ENCODE measurements at regions not wholly inside any gene's neighbourhood (a gene's known extent, or its start where the extent isn't known, plus 50 kb on each side); places are given as distances from the start of the nearest gene placed in this dataset.

DNA sequence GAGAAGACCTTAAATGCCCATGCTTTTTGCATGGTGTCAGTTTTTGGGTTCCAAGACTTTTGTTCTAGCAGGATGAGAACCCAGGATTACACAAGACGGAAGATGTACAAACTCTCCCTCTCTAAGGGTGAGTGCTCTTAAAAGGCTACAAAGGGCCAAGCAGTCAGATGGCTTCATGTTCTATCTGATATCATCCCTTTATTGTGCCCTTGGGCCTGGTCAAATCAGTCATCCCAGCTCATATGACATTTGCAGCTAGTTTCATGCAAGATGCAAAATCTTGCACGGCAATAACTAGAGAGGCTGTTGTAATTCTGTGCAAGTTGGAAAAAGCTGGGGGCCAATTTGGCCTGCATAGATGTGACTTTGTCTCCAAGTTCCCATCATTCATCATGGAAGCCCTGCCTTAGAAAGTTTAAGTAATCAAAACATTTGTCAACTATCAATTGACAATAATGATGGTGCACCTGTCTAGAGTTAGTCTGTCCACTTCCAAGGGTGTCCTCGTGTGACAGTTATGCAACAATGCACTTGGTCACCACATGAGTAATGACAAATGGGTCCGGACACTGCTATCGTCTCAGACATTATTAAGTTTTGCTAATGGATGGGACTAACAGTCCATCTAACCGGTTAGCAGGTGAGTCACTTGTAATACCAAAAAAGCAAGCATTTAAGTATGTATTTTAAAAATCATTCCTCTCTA lies 58.6 kb upstream of the ZFHX3 start:
- TF ChIP-seq ZNF70 (CRISPR knock-in tag; IDR thresholded peaks at IDR 0.05) (no peak), ARNTL (CRISPR knock-in tag; IDR thresholded peaks at IDR 0.05; ENCODE audit: borderline replicate concordance, low read depth) (no peak), ZFP3 (CRISPR knock-in tag; IDR thresholded peaks at IDR 0.05) (no peak), OSR1 (CRISPR knock-in tag; IDR thresholded peaks at IDR 0.05) (no peak), ISL1 (CRISPR knock-in tag; IDR thresholded peaks at IDR 0.05) (no peak), ZFP30 (CRISPR knock-in tag; IDR thresholded peaks at IDR 0.05) (no peak), RARB (CRISPR knock-in tag; IDR thresholded peaks at IDR 0.05) (no peak), ESRRG (CRISPR knock-in tag; IDR thresholded peaks at IDR 0.05) (no peak), GLIS3 (CRISPR knock-in tag; IDR thresholded peaks at IDR 0.05) (no peak)
- TF ChIP-seq, protein P1, sequence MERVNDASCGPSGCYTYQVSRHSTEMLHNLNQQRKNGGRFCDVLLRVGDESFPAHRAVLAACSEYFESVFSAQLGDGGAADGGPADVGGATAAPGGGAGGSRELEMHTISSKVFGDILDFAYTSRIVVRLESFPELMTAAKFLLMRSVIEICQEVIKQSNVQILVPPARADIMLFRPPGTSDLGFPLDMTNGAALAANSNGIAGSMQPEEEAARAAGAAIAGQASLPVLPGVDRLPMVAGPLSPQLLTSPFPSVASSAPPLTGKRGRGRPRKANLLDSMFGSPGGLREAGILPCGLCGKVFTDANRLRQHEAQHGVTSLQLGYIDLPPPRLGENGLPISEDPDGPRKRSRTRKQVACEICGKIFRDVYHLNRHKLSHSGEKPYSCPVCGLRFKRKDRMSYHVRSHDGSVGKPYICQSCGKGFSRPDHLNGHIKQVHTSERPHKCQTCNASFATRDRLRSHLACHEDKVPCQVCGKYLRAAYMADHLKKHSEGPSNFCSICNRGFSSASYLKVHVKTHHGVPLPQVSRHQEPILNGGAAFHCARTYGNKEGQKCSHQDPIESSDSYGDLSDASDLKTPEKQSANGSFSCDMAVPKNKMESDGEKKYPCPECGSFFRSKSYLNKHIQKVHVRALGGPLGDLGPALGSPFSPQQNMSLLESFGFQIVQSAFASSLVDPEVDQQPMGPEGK (CRISPR knock-in tag; IDR thresholded peaks at IDR 0.05; ENCODE audit: borderline replicate concordance), result no peak
- TF ChIP-seq, protein P2, sequence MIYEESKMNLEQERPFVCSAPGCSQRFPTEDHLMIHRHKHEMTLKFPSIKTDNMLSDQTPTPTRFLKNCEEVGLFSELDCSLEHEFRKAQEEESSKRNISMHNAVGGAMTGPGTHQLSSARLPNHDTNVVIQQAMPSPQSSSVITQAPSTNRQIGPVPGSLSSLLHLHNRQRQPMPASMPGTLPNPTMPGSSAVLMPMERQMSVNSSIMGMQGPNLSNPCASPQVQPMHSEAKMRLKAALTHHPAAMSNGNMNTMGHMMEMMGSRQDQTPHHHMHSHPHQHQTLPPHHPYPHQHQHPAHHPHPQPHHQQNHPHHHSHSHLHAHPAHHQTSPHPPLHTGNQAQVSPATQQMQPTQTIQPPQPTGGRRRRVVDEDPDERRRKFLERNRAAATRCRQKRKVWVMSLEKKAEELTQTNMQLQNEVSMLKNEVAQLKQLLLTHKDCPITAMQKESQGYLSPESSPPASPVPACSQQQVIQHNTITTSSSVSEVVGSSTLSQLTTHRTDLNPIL (CRISPR knock-in tag; IDR thresholded peaks at IDR 0.05; ENCODE audit: low read depth), result no peak
- TF ChIP-seq, protein P3, sequence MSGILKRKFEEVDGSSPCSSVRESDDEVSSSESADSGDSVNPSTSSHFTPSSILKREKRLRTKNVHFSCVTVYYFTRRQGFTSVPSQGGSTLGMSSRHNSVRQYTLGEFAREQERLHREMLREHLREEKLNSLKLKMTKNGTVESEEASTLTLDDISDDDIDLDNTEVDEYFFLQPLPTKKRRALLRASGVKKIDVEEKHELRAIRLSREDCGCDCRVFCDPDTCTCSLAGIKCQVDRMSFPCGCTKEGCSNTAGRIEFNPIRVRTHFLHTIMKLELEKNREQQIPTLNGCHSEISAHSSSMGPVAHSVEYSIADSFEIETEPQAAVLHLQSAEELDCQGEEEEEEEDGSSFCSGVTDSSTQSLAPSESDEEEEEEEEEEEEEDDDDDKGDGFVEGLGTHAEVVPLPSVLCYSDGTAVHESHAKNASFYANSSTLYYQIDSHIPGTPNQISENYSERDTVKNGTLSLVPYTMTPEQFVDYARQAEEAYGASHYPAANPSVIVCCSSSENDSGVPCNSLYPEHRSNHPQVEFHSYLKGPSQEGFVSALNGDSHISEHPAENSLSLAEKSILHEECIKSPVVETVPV (CRISPR knock-in tag; IDR thresholded peaks at IDR 0.05), result no peak
- TF ChIP-seq, protein P4, sequence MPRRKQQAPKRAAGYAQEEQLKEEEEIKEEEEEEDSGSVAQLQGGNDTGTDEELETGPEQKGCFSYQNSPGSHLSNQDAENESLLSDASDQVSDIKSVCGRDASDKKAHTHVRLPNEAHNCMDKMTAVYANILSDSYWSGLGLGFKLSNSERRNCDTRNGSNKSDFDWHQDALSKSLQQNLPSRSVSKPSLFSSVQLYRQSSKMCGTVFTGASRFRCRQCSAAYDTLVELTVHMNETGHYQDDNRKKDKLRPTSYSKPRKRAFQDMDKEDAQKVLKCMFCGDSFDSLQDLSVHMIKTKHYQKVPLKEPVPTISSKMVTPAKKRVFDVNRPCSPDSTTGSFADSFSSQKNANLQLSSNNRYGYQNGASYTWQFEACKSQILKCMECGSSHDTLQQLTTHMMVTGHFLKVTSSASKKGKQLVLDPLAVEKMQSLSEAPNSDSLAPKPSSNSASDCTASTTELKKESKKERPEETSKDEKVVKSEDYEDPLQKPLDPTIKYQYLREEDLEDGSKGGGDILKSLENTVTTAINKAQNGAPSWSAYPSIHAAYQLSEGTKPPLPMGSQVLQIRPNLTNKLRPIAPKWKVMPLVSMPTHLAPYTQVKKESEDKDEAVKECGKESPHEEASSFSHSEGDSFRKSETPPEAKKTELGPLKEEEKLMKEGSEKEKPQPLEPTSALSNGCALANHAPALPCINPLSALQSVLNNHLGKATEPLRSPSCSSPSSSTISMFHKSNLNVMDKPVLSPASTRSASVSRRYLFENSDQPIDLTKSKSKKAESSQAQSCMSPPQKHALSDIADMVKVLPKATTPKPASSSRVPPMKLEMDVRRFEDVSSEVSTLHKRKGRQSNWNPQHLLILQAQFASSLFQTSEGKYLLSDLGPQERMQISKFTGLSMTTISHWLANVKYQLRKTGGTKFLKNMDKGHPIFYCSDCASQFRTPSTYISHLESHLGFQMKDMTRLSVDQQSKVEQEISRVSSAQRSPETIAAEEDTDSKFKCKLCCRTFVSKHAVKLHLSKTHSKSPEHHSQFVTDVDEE (CRISPR knock-in tag; IDR thresholded peaks at IDR 0.05), result no peak
- TF ChIP-seq, protein P5, sequence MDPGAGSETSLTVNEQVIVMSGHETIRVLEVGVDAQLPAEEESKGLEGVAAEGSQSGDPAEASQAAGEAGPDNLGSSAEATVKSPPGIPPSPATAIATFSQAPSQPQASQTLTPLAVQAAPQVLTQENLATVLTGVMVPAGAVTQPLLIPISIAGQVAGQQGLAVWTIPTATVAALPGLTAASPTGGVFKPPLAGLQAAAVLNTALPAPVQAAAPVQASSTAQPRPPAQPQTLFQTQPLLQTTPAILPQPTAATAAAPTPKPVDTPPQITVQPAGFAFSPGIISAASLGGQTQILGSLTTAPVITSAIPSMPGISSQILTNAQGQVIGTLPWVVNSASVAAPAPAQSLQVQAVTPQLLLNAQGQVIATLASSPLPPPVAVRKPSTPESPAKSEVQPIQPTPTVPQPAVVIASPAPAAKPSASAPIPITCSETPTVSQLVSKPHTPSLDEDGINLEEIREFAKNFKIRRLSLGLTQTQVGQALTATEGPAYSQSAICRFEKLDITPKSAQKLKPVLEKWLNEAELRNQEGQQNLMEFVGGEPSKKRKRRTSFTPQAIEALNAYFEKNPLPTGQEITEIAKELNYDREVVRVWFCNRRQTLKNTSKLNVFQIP (CRISPR knock-in tag; IDR thresholded peaks at IDR 0.05; ENCODE audit: borderline replicate concordance, low read depth), result no peak

Data from SK-N-SH treated with all-trans-retinoic acid at 6 μM for 48 hours (cell line).